Kidney epithelial cell (primary cell): ENCODE measurements at regions not wholly inside any gene's neighbourhood (a gene's known extent, or its start where the extent isn't known, plus 50 kb on each side); places are given as distances from the start of the nearest gene placed in this dataset.

Experiments used
- DNase-seq: peaks from one replicate; pipeline ENCODE4 v3.0.0-alpha.2; 2010; ENCODE audit warnings: low read depth
- H3K27me3 ChIP-seq: 2 replicates; pipeline ENCODE4 v1.6.0; 2011; ENCODE audit warnings: low read length; ENCODE audit not compliant: control insufficient read depth, insufficient read depth
- H3K36me3 ChIP-seq: 2 replicates; pipeline ENCODE4 v1.5.1; 2011; ENCODE audit warnings: low read length; ENCODE audit not compliant: control insufficient read depth, insufficient read depth
- H3K4me3 ChIP-seq: 2 replicates; pipeline ENCODE4 v1.5.1; 2011; ENCODE audit warnings: low read depth, mild to moderate bottlenecking, control low read depth, low read length
- TF ChIP-seq, protein P1 (sequence below): IDR thresholded peaks from 2 replicates; pipeline ENCODE4 v1.5.1; 2011; ENCODE audit warnings: mild to moderate bottlenecking, moderate library complexity, low read length, control low read depth, inconsistent platforms; ENCODE audit not compliant: insufficient read depth, poor library complexity, severe bottlenecking

DNA sequence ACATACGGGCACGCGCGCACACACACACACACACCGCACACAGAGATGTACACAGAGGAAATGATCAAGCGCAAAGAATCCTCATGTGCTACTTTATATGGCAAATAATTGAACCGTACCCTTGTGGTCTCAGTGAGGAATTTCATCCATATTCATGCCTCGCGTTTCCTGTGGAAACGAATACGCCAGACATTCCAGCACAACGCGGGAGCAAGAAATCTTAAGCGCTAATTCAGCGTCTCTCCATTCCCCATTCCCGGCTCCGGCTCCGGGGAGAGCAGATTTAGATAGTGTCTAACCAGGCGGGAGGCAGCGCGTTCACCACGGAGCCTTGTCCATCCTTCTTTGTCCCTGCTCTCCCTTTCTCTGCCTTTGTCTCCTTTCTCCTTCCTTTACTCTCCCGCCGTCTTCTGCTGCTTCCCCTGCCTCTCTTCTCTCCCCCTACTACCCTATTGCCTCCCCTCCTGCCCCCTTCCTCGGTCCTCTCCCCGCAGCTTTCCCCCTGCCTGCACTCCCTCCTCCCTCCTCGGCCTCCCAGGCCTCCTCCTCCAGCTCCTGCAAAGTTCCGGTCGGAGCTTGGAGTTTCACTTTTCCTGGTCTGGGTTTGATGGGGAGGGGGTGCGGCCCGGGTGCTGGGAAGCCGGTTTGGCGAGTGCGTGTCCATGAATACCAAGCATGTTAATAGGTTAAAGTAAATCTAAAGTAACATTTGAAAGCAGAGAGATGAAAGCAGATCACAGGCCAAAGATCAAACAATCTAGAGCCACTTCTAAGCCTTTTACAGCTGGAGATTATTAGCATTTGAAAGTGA is 579.3 kb downstream of the BUD13 start:
- H3K36me3 ChIP-seq: no peaks in the 10 kb centered on the region
- TF ChIP-seq, protein P1, sequence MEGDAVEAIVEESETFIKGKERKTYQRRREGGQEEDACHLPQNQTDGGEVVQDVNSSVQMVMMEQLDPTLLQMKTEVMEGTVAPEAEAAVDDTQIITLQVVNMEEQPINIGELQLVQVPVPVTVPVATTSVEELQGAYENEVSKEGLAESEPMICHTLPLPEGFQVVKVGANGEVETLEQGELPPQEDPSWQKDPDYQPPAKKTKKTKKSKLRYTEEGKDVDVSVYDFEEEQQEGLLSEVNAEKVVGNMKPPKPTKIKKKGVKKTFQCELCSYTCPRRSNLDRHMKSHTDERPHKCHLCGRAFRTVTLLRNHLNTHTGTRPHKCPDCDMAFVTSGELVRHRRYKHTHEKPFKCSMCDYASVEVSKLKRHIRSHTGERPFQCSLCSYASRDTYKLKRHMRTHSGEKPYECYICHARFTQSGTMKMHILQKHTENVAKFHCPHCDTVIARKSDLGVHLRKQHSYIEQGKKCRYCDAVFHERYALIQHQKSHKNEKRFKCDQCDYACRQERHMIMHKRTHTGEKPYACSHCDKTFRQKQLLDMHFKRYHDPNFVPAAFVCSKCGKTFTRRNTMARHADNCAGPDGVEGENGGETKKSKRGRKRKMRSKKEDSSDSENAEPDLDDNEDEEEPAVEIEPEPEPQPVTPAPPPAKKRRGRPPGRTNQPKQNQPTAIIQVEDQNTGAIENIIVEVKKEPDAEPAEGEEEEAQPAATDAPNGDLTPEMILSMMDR: no peak
- no peaks in the 10 kb centered on the region for H3K27me3 ChIP-seq
- peak overlapping the region; percentile 53 for H3K4me3 ChIP-seq
- DNase-seq: peak; percentile 74

DNA sequence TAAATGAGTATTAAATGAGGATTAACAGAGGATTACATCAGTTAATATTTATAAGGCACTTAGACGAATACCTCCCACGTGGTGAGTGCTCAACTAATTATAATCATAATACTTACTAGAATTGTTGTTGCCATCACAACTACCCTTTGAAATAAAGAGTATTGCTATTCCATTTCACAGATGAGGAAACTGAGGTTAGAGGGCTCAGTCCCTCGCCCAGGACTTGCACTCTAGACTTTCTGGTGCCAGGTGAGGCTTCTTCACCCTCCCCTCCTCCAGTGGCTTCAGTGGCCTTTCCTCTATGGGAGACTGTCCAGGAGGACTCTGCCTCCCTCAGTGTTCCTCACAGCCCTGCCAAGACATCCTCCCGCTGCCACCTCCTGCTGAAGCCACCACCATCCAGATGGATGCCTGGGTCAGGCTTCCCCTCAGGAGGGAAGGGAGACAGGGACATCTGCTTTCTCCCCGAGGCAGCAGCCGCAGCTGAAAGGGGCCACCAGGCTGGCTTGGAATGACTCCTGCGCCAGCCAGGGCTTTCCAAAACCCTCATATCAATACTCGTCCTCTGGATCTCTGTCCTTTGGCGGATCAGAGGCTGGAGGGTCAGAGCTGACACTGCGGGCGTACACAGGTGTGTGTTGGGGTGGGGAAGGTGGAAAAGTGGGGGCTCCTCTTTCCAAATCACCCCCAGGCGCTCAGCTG is 580.1 kb downstream of the BUD13 start:
- no peaks in the 10 kb centered on the region for H3K36me3 ChIP-seq
- no peaks in the 10 kb centered on the region for H3K27me3 ChIP-seq
- no peak for DNase-seq
- peak overlapping the region; percentile 53 for H3K4me3 ChIP-seq
- TF ChIP-seq, protein P1: no peak

DNA sequence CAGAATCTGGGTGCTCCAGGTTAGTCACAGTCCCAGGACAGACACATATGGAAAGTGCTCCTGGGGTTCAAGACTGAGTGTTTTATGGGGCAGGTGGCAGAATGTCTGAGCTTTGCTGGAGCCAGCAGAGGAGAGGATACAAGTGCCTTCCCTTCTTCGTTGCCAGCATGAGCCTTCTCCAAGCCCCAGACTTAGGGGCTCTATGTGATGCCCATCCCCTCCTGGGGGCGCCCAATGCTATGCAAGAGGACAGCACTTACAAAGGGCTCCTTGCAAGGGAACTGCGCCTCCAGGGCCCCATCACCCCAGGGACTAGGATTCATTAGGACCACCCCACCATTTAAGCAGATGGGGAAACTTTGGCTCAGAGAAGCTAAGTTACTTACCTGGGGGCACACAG is 581.9 kb downstream of the BUD13 start:
- Histone ChIP-seq H3K4me3 (no peak overlapping the region), H3K36me3 (no peaks in the 10 kb centered on the region), H3K27me3 (no peaks in the 10 kb centered on the region)
- TF ChIP-seq, protein P1: no peak
- DNase-seq: no peak

DNA sequence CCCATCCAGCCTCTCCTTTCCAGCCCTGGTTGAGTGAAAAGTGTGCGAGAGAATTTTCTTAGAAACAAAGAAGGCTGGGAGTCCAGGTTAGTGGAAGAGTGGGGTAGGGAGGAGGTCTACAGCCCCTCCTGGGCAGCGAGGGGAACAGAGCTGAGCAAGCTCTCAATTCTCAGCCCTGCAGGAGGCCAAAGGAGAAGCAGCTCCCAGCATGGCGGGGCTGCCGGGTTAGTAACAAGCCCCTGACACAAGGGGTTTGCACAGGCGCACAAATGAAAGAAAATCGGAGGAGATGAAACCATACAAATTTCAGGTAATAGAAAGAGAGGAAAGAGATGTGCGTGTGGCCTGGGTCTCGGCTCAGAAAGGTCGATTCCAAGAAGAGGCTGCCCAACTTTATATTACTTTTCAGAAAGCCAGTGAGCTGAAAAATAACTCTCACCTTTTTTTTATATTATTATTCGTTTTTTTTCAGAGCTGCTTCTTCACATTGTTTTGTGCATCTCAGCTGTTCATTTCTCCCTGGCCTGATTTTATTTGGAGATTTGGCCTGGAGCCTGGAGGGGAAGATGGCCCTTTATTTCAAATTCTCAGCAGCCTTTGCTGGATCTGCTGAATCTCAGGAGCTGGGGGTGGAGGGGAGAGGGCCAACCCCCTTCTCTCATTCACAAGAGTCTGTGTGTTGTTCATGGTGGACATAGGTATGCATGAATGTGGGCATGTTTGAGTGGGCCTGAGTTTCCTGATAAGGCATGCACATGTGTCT is 583.2 kb downstream of the BUD13 start:
- H3K4me3 ChIP-seq: no peak overlapping the region
- no peaks in the 10 kb centered on the region for H3K36me3 ChIP-seq
- no peaks in the 10 kb centered on the region for H3K27me3 ChIP-seq
- no peak for DNase-seq
- TF ChIP-seq, protein P1: no peak

DNA sequence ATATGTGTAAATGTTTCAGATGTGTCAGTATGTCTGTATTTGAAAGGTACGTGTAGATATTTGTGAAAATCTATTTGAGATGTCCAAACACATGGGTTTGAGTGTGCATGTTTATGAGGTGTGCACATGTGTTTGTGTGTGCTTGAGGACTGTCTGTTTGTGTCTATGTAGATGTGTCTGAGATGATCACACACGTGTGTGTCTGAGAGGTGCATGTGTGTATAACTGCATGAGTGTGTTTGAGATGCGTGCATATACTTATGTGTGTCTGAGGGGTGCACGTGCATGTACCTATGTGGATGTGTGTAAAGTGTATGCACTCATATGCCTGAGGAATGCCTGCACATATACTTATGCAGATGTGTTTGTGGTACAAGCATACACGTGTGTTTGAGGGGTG is 584.4 kb downstream of the BUD13 start:
- Histone ChIP-seq H3K36me3 (no peaks in the 10 kb centered on the region), H3K27me3 (no peaks in the 10 kb centered on the region), H3K4me3 (no peak overlapping the region)
- TF ChIP-seq, protein P1: no peak
- DNase-seq: no peak
